Endothelial cell of umbilical vein (primary cell): ENCODE measurements at regions not wholly inside any gene's neighbourhood (a gene's known extent, or its start where the extent isn't known, plus 50 kb on each side); places are given as distances from the start of the nearest gene placed in this dataset.

Experiments used
- BruUV-seq: library from RNA; stranded (reverse); fragments of 400-500 nt; replicated peaks from 2 replicates; lab custom pipeline; 2021; lab: Mats Ljungman, UMichigan
- CTCF ChIA-PET: fragments of 300-600, 350-600 bp; sonication (Branson Sonifier 250); formaldehyde crosslinking; loops from one replicate; lab custom pipeline; 2021; ENCODE audit warnings: antibody characterized with exemption, inconsistent platforms; lab: Charles Lee
- POLR2A ChIA-PET: fragments of 300-600, 350-600 bp; sonication (Branson Sonifier 250); formaldehyde crosslinking; loops from one replicate; lab custom pipeline; 2021; ENCODE audit warnings: antibody characterized with exemption, inconsistent platforms; lab: Charles Lee
- DNase-seq: peaks from one replicate; pipeline ENCODE4 v3.0.0-alpha.2; 2011; ENCODE audit warnings: low read depth, low spot score
- FAIRE-seq: peaks from 2 replicates; lab custom pipeline; 2011; peaks lifted over from hg19 to GRCh38; lab: Jason Lieb, UNC
- H2AFZ ChIP-seq: 2 replicates; pipeline ENCODE4 v1.6.0; 2012; ENCODE audit warnings: low read depth, low read length, control low read depth, inconsistent platforms
- H3K27ac ChIP-seq: 2 replicates; pipeline ENCODE4 v1.5.1; 2011; ENCODE audit warnings: low read depth, mild to moderate bottlenecking, control low read depth, low read length, moderate library complexity; ENCODE audit not compliant: insufficient read depth
- H3K27me3 ChIP-seq, 2 experiments: 2 replicates each; pipeline versions ENCODE4 v1.6.0 to v1.6.1; 2011; ENCODE audit warnings: low read length in 2 of 2, mixed read lengths in 1 of 2; ENCODE audit not compliant: control insufficient read depth in 2 of 2, insufficient read depth in 2 of 2
- H3K36me3 ChIP-seq, 2 experiments: 2 replicates in 1 of 2; 3 replicates in 1 of 2; pipeline ENCODE4 v1.5.1; 2011; ENCODE audit warnings: low read length in 2 of 2, mild to moderate bottlenecking in 1 of 2, moderate library complexity in 1 of 2; ENCODE audit not compliant: control insufficient read depth in 2 of 2, insufficient read depth in 2 of 2; ENCODE audit errors: extremely low read depth in 1 of 2
- H3K4me1 ChIP-seq: 3 replicates; pipeline ENCODE4 v1.5.1; 2011; ENCODE audit warnings: mild to moderate bottlenecking, low read length; ENCODE audit not compliant: control insufficient read depth, insufficient read depth; ENCODE audit errors: extremely low read depth
- H3K4me2 ChIP-seq: 2 replicates; pipeline ENCODE4 v1.6.1; 2011; ENCODE audit warnings: low read length, control low read depth, mixed read lengths; ENCODE audit not compliant: insufficient read depth
- H3K4me3 ChIP-seq, 3 experiments: fragments of 200-600 bp in 1 of 3; sonication (generic), shearing (Covaris generic) in 1 of 3; replicated peaks in 1 of 3; 2 replicates each; pipeline ENCODE4 v1.5.1; 2011 to 2016; ENCODE audit warnings: control low read depth in 3 of 3, low read length in 3 of 3, mild to moderate bottlenecking in 2 of 3, inconsistent platforms in 1 of 3, low read depth in 1 of 3, moderate library complexity in 1 of 3; ENCODE audit not compliant: insufficient read depth in 1 of 3
- H3K79me2 ChIP-seq: 2 replicates; pipeline ENCODE4 v1.6.0; 2012; ENCODE audit warnings: low read length, inconsistent platforms; ENCODE audit not compliant: control insufficient read depth, insufficient read depth
- H3K9ac ChIP-seq: replicated peaks from 2 replicates; pipeline ENCODE3; 2011; ENCODE audit warnings: low read length, control low read depth; ENCODE audit not compliant: insufficient read depth; ENCODE audit errors: extremely low read depth
- H3K9me1 ChIP-seq: replicated peaks from 3 replicates; pipeline ENCODE4 v1.6.0; 2011; ENCODE audit warnings: mild to moderate bottlenecking, low read length; ENCODE audit not compliant: control insufficient read depth, insufficient read depth; ENCODE audit errors: extremely low read depth
- H3K9me3 ChIP-seq: replicated peaks from 2 replicates; pipeline ENCODE4 v1.5.1; 2012; ENCODE audit warnings: low read length, inconsistent platforms; ENCODE audit not compliant: control insufficient read depth, insufficient read depth
- H4K20me1 ChIP-seq: replicated peaks from 2 replicates; pipeline ENCODE3; 2011; ENCODE audit warnings: mild to moderate bottlenecking, low read length; ENCODE audit not compliant: control insufficient read depth, insufficient read depth; ENCODE audit errors: extremely low read depth
- EZH2 ChIP-seq: IDR thresholded peaks from 2 replicates; pipeline ENCODE4 v1.6.1; 2012; ENCODE audit warnings: borderline replicate concordance, low read depth, mild to moderate bottlenecking, moderate library complexity, low read length, inconsistent platforms; ENCODE audit not compliant: severe bottlenecking
- FOS ChIP-seq: IDR thresholded peaks from 2 replicates; pipeline ENCODE4 v1.6.1; 2011; ENCODE audit warnings: mild to moderate bottlenecking, low read length, moderate library complexity, borderline replicate concordance; ENCODE audit not compliant: insufficient read depth
- GATA2 ChIP-seq: IDR thresholded peaks from 2 replicates; pipeline ENCODE4 v1.7.0; 2011; ENCODE audit warnings: low read depth, mild to moderate bottlenecking, moderate library complexity, mixed read lengths, low read length; ENCODE audit not compliant: insufficient read length, insufficient read depth
- JUN ChIP-seq: IDR thresholded peaks from 2 replicates; pipeline ENCODE4 v1.6.1; 2011; ENCODE audit warnings: borderline replicate concordance, low read depth; ENCODE audit not compliant: insufficient read length, insufficient read depth
- MYC ChIP-seq: IDR thresholded peaks from one replicate; pipeline ENCODE4 v1.6.1; 2011; ENCODE audit warnings: mild to moderate bottlenecking, low read depth, low read length
- POLR2A ChIP-seq: IDR thresholded peaks from 2 replicates; pipeline ENCODE4 v1.6.1; 2012; ENCODE audit warnings: low read depth, mild to moderate bottlenecking, control low read depth, low read length
- POLR2AphosphoS5 ChIP-seq: IDR thresholded peaks from 2 replicates; pipeline ENCODE4 v1.6.1; 2012; ENCODE audit warnings: low read depth, mild to moderate bottlenecking, control low read depth, low read length, moderate library complexity; ENCODE audit not compliant: insufficient read depth
- dilution Hi-C: fragments of 300-500 bp; cut with MboI; formaldehyde crosslinking; loops from one replicate; pipeline ENCODE4 v1.15.0; 2019; ENCODE audit warnings: low sequenced_read_pairs; ENCODE audit not compliant: extremely low pct_ligation_motif_present
- intact Hi-C: fragments of 100-400 bp; cut with micrococcal nuclease; formaldehyde crosslinking; loops from one replicate; pipeline ENCODE4 v1.10.0; 2022
- TF ChIP-seq, protein P1 (sequence below), 2 donors: IDR thresholded peaks; 1 replicate in 1 of 2; 2 replicates in 1 of 2; pipeline ENCODE4 v1.5.1; 2011; ENCODE audit warnings: low read length in 2 of 2, mild to moderate bottlenecking in 2 of 2, moderate library complexity in 2 of 2, control low read depth in 1 of 2, inconsistent platforms in 1 of 2, low read depth in 1 of 2; ENCODE audit not compliant: insufficient read depth in 1 of 2; ENCODE audit errors: extremely low read depth in 1 of 2
- TF ChIP-seq, protein P2 (sequence below): IDR thresholded peaks from 2 replicates; pipeline ENCODE4 v1.6.1; 2011; ENCODE audit not compliant: insufficient read depth, insufficient read length

DNA sequence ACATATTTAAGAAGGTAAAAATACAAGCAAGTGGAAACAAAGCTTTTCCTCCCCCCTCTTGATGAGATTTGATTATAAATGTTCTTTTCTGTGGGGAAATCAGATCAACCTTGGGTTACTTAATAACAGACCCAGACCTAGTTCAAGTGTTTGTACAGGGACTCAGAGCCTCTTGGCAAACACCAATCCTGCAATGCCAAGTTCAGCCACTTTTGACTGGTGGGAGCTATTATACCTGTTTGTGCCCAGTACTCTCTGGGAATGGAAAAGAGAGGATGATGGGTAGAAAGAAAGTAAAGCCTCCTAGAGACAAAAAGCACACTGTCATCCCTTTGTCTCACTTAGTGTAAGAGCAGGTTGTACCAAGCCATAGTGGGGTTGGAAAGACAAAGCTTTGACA is 63.8 kb upstream of the EPHA4 start:
- BruUV-seq: no TSS peak
- H2AFZ ChIP-seq: no peak overlapping the region
- no peak overlapping the region for H3K27ac ChIP-seq
- H3K9ac ChIP-seq: no peak overlapping the region
- no peaks in the 10 kb centered on the region for H3K9me3 ChIP-seq
- no peak for TF ChIP-seq EZH2
- TF ChIP-seq, protein P1, sequence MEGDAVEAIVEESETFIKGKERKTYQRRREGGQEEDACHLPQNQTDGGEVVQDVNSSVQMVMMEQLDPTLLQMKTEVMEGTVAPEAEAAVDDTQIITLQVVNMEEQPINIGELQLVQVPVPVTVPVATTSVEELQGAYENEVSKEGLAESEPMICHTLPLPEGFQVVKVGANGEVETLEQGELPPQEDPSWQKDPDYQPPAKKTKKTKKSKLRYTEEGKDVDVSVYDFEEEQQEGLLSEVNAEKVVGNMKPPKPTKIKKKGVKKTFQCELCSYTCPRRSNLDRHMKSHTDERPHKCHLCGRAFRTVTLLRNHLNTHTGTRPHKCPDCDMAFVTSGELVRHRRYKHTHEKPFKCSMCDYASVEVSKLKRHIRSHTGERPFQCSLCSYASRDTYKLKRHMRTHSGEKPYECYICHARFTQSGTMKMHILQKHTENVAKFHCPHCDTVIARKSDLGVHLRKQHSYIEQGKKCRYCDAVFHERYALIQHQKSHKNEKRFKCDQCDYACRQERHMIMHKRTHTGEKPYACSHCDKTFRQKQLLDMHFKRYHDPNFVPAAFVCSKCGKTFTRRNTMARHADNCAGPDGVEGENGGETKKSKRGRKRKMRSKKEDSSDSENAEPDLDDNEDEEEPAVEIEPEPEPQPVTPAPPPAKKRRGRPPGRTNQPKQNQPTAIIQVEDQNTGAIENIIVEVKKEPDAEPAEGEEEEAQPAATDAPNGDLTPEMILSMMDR (IDR thresholded peaks at IDR 0.05; ENCODE audit: extremely low read depth in 1 of 2, insufficient read depth in 1 of 2, low read depth in 1 of 2, low read length in 2 of 2): peak in 1 of 2 donors; percentile 5
- H3K4me3 ChIP-seq: no peak overlapping the region
- no peak overlapping the region for H3K4me2 ChIP-seq
- H4K20me1 ChIP-seq: no peaks in the 10 kb centered on the region
- FAIRE-seq (no peak), DNase-seq (no peak)
- POLR2A ChIA-PET: no interaction called here
- CTCF ChIA-PET: interaction anchor here (0.9 to 1.2 kb wide), 2 partner anchors 18 to 22 kb away, joined by 3 to 4 read pairs; no protein-coding TSS in a partner anchor
- dilution Hi-C loops: no loop called here
- H3K9me1 ChIP-seq: no peaks in the 10 kb centered on the region
- no peaks in the 10 kb centered on the region for H3K79me2 ChIP-seq
- no peaks in the 10 kb centered on the region for H3K36me3 ChIP-seq
- H3K4me1 ChIP-seq: peaks cover 5% of the 10 kb centered on the region
- intact Hi-C loops: no loop called here
- H3K27me3 ChIP-seq: no peaks in the 10 kb centered on the region

DNA sequence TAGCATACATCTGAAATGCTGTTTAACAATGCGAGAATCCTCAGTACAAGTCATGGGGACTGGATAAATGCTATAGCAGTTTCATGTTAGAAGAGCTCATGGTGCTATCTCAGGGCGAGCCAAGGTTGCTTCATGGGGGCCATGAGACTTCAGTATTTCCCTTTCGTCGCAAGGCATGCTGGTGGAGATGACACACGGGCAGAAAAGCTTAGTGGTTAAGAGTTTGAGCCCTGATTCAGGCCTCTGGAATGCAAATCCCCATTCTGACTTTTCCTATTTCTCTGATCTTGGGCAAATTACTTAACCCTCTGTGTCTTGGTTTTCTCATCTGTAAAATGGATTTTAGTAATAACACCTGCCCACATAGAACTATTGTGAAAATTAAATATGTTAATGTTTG is 57.4 kb upstream of the EPHA4 start:
- intact Hi-C loops (no loop called here), dilution Hi-C loops (no loop called here)
- Histone ChIP-seq H3K4me2 (no peak overlapping the region), H3K79me2 (no peaks in the 10 kb centered on the region), H4K20me1 (no peaks in the 10 kb centered on the region), H3K9me1 (no peaks in the 10 kb centered on the region), H3K9ac (no peak overlapping the region), H3K27me3 (no peaks in the 10 kb centered on the region), H3K36me3 (no peaks in the 10 kb centered on the region), H2AFZ (no peak overlapping the region), H3K27ac (no peak overlapping the region), H3K4me1 (no peaks in the 10 kb centered on the region), H3K4me3 (no peak overlapping the region), H3K9me3 (no peaks in the 10 kb centered on the region)
- no peak for TF ChIP-seq JUN
- no peak for TF ChIP-seq POLR2AphosphoS5
- no peak for TF ChIP-seq EZH2
- no peak for TF ChIP-seq POLR2A
- TF ChIP-seq, protein P2, sequence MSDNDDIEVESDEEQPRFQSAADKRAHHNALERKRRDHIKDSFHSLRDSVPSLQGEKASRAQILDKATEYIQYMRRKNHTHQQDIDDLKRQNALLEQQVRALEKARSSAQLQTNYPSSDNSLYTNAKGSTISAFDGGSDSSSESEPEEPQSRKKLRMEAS: no peak
- TF ChIP-seq, protein P1 (IDR thresholded peaks at IDR 0.05; ENCODE audit: extremely low read depth in 1 of 2, insufficient read depth in 1 of 2, low read depth in 1 of 2, low read length in 2 of 2): no peak
- no peak for TF ChIP-seq MYC
- no peak for TF ChIP-seq GATA2
- no peak for TF ChIP-seq FOS
- ChIA-PET CTCF (interaction anchor here (1.1 to 2.2 kb wide), 5 partner anchors 9 to 16 kb away, joined by 3 to 7 read pairs (median 4); no protein-coding TSS in a partner anchor), POLR2A (no interaction called here)
- FAIRE-seq (no peak), DNase-seq (no peak)
- no TSS peak for BruUV-seq
